ENCODE measurements at regions not wholly inside any gene's neighbourhood (a gene's known extent, or its start where the extent isn't known, plus 50 kb on each side); places are given as distances from the start of the nearest gene placed in this dataset.
A peak's percentile ranks its signal among the peaks of the same experiment; 100 is the strongest.

- DNase-seq: peak in 1 of 2 experiments; percentile 18
Measured at GRCh38 chr4:144575181-144575580, 70.8 kb upstream of the HHIP start.

- DNase-seq: no peak
Measured at GRCh38 chr4:144578681-144579080, 67.3 kb upstream of the HHIP start.

GRCh38 chr4:144579411-144580030, 66.4 kb upstream of the HHIP start:
- no peak for DNase-seq

- no peak for DNase-seq
Measured at GRCh38 chr4:144580430-144580829, 65.5 kb upstream of the HHIP start.

GRCh38 chr4:144582105-144582850, 63.7 kb upstream of the HHIP start:
- DNase-seq: no peak

GRCh38 chr4:144582975-144583374, 63.0 kb upstream of the HHIP start:
- no peak for DNase-seq

- no peak for DNase-seq
Measured at GRCh38 chr4:144583658-144584057, 62.3 kb upstream of the HHIP start.

GRCh38 chr4:144584428-144584827, 61.5 kb upstream of the HHIP start:
- DNase-seq: peak in 1 of 2 experiments; percentile 3

GRCh38 chr4:144589512-144589911, 56.4 kb upstream of the HHIP start:
- DNase-seq: no peak

- DNase-seq: no peak
Measured at GRCh38 chr4:144590020-144590419, 55.9 kb upstream of the HHIP start.

- peak in 1 of 2 experiments; percentile 0 for DNase-seq
Measured at GRCh38 chr4:144591401-144591800, 54.6 kb upstream of the HHIP start.

- DNase-seq: no peak
Measured at GRCh38 chr4:144592264-144592663, 53.7 kb upstream of the HHIP start.

GRCh38 chr4:144594471-144594986, 51.4 kb upstream of the HHIP start:
- DNase-seq: no peak

GRCh38 chr4:144595681-144596080, 50.3 kb upstream of the HHIP start:
- DNase-seq: no peak

Data from NCI-H526 (cell line).